ENCODE measurements at regions not wholly inside any gene's neighbourhood (a gene's known extent, or its start where the extent isn't known, plus 50 kb on each side); places are given as distances from the start of the nearest gene placed in this dataset.

DNA sequence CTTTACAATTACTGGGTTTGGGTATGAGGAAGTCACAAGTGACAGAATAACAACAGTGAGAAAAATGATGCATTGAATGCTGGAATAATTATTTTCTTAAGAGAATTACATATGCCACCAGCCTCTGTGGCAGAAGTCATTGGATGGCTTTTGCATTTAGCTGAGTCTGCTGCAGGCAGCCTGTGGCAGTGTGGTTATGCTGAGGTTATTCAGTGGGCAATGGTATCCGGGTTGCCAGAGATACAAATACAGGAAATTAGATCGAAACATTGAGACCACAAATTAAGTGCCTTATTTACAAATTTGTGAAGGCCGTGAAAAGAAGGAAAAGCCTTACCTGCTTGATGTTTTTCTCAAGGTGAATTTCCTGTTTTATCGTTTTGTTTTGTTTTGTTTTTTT, 1050.0 kb downstream of the GALC start:
- no peak overlapping the region for H2AFZ ChIP-seq (ENCODE audit: low read length)
- H3K36me3 ChIP-seq (replicated peaks in 1 of 2; ENCODE audit: control insufficient read depth in 1 of 2, insufficient read depth in 2 of 2, low read length in 2 of 2): no peaks in the 10 kb centered on the region
- H3K9me3 ChIP-seq (ENCODE audit: low read length): no peaks in the 10 kb centered on the region
- DNase-seq (ENCODE audit: low spot score) (no peak), FAIRE-seq (no peak), ATAC-seq (no peak)
- 3% methylated on average over 4 of the region's 4 CpGs for whole genome bisulfite sequencing (ENCODE audit: low lambda C conversion rate)
- H3K27ac ChIP-seq (ENCODE audit: extremely low read length, insufficient read depth, low read length): no peak overlapping the region
- no peak overlapping the region for H3K9ac ChIP-seq (ENCODE audit: insufficient read depth, low read depth, low read length)
- H3K27me3 ChIP-seq (ENCODE audit: control insufficient read depth in 1 of 2, insufficient read depth in 2 of 2, low read length in 2 of 2): no peaks in the 10 kb centered on the region
- no TSS peak for BruUV-seq (replicated peaks)
- ChIA-PET CTCF (ENCODE audit: low intra/inter-chr PET ratio, low total read pairs) (no interaction called here), POLR2A (no interaction called here)
- no peaks in the 10 kb centered on the region for H3K4me1 ChIP-seq (ENCODE audit: insufficient read depth, low read length)
- H4K20me1 ChIP-seq (ENCODE audit: insufficient read depth, low read length): no peaks in the 10 kb centered on the region
- in situ Hi-C loops (cut with HindIII; ENCODE audit: extremely low pct_ligation_motif_present, low pct_unique_long_range_greater_than_20kb): no loop called here
- H3K4me2 ChIP-seq (ENCODE audit: low read depth, low read length): no peak overlapping the region
- H3K4me3 ChIP-seq (replicated peaks in 1 of 3; ENCODE audit: insufficient read depth in 1 of 3, low read depth in 2 of 3, low read length in 3 of 3): no peak overlapping the region
- no peaks in the 10 kb centered on the region for H3K79me2 ChIP-seq (ENCODE audit: insufficient read depth, low read length)
- intact Hi-C loops (cut with micrococcal nuclease; ENCODE audit: unreplicated experiment): no loop called here
- TF ChIP-seq ARID2 (CRISPR knock-in tag; IDR thresholded peaks at IDR 0.05; ENCODE audit: borderline replicate concordance): no peak
- no peak for TF ChIP-seq NFE2L1 (CRISPR knock-in tag; IDR thresholded peaks at IDR 0.05; ENCODE audit: borderline replicate concordance)
- no peak for TF ChIP-seq ZNF75D (CRISPR knock-in tag; IDR thresholded peaks at IDR 0.05; ENCODE audit: borderline replicate concordance)
- TF ChIP-seq ZNF253 (CRISPR knock-in tag; IDR thresholded peaks at IDR 0.05; ENCODE audit: borderline replicate concordance): no peak
- TF ChIP-seq, protein P1, sequence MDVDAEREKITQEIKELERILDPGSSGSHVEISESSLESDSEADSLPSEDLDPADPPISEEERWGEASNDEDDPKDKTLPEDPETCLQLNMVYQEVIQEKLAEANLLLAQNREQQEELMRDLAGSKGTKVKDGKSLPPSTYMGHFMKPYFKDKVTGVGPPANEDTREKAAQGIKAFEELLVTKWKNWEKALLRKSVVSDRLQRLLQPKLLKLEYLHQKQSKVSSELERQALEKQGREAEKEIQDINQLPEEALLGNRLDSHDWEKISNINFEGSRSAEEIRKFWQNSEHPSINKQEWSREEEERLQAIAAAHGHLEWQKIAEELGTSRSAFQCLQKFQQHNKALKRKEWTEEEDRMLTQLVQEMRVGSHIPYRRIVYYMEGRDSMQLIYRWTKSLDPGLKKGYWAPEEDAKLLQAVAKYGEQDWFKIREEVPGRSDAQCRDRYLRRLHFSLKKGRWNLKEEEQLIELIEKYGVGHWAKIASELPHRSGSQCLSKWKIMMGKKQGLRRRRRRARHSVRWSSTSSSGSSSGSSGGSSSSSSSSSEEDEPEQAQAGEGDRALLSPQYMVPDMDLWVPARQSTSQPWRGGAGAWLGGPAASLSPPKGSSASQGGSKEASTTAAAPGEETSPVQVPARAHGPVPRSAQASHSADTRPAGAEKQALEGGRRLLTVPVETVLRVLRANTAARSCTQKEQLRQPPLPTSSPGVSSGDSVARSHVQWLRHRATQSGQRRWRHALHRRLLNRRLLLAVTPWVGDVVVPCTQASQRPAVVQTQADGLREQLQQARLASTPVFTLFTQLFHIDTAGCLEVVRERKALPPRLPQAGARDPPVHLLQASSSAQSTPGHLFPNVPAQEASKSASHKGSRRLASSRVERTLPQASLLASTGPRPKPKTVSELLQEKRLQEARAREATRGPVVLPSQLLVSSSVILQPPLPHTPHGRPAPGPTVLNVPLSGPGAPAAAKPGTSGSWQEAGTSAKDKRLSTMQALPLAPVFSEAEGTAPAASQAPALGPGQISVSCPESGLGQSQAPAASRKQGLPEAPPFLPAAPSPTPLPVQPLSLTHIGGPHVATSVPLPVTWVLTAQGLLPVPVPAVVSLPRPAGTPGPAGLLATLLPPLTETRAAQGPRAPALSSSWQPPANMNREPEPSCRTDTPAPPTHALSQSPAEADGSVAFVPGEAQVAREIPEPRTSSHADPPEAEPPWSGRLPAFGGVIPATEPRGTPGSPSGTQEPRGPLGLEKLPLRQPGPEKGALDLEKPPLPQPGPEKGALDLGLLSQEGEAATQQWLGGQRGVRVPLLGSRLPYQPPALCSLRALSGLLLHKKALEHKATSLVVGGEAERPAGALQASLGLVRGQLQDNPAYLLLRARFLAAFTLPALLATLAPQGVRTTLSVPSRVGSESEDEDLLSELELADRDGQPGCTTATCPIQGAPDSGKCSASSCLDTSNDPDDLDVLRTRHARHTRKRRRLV (CRISPR knock-in tag; IDR thresholded peaks at IDR 0.05): no peak
- TF ChIP-seq, protein P2, sequence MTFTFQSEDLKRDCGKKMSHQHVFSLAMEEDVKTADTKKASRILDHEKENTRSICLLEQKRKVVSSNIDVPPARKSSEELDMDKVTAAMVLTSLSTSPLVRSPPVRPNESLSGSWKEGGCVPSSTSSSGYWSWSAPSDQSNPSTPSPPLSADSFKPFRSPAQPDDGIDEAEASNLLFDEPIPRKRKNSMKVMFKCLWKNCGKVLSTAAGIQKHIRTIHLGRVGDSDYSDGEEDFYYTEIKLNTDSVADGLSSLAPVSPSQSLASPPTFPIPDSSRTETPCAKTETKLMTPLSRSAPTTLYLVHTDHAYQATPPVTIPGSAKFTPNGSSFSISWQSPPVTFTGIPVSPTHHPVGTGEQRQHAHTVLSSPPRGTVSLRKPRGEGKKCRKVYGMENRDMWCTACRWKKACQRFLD (CRISPR knock-in tag; IDR thresholded peaks at IDR 0.05; ENCODE audit: borderline replicate concordance): no peak
- TF ChIP-seq ZBTB38 (CRISPR knock-in tag; IDR thresholded peaks at IDR 0.05): no peak
- TF ChIP-seq, protein P3, sequence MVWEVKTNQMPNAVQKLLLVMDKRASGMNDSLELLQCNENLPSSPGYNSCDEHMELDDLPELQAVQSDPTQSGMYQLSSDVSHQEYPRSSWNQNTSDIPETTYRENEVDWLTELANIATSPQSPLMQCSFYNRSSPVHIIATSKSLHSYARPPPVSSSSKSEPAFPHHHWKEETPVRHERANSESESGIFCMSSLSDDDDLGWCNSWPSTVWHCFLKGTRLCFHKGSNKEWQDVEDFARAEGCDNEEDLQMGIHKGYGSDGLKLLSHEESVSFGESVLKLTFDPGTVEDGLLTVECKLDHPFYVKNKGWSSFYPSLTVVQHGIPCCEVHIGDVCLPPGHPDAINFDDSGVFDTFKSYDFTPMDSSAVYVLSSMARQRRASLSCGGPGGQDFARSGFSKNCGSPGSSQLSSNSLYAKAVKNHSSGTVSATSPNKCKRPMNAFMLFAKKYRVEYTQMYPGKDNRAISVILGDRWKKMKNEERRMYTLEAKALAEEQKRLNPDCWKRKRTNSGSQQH (CRISPR knock-in tag; IDR thresholded peaks at IDR 0.05; ENCODE audit: low read depth): no peak
- TF ChIP-seq RARG (CRISPR knock-in tag; IDR thresholded peaks at IDR 0.05; ENCODE audit: low read depth): no peak
- TF ChIP-seq KLF13 (CRISPR knock-in tag; IDR thresholded peaks at IDR 0.05): no peak
- no peak for TF ChIP-seq GZF1 (CRISPR knock-in tag; IDR thresholded peaks at IDR 0.05)
- TF ChIP-seq, protein P4, sequence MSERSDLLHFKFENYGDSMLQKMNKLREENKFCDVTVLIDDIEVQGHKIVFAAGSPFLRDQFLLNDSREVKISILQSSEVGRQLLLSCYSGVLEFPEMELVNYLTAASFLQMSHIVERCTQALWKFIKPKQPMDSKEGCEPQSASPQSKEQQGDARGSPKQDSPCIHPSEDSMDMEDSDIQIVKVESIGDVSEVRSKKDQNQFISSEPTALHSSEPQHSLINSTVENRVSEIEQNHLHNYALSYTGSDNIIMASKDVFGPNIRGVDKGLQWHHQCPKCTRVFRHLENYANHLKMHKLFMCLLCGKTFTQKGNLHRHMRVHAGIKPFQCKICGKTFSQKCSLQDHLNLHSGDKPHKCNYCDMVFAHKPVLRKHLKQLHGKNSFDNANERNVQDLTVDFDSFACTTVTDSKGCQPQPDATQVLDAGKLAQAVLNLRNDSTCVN (CRISPR knock-in tag; IDR thresholded peaks at IDR 0.05; ENCODE audit: borderline replicate concordance): no peak
- TF ChIP-seq ZBTB21 (CRISPR knock-in tag; IDR thresholded peaks at IDR 0.05): no peak
